ENCODE measurements at regions not wholly inside any gene's neighbourhood (a gene's known extent, or its start where the extent isn't known, plus 50 kb on each side); places are given as distances from the start of the nearest gene placed in this dataset.

DNA sequence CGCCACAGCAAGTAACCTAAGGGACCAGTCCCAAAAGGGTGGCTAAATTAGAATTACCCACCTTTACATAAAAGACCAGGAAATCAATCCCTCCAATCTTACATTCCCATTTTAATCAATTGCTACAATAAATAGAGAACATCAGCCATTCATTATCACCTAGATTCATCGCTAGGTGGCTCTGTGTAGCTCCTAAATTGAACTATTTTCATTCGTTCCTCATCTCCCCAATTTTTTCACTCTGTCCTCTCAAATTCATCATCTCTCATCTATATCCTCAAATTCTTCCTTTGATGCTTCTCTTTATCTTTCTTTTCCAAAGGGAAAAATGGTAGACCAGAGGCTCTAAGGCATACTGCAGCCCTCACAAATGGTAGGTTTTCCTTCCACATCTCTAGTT lies 108.2 kb upstream of the TNC start:
- DNase-seq (ENCODE audit: low spot score), result no peak
- in situ Hi-C loops (cut with MboI; ENCODE audit: low pct_unique_long_range_greater_than_20kb, low sequenced_read_pairs, unreplicated experiment), result no loop called here
- TF ChIP-seq, protein P1, sequence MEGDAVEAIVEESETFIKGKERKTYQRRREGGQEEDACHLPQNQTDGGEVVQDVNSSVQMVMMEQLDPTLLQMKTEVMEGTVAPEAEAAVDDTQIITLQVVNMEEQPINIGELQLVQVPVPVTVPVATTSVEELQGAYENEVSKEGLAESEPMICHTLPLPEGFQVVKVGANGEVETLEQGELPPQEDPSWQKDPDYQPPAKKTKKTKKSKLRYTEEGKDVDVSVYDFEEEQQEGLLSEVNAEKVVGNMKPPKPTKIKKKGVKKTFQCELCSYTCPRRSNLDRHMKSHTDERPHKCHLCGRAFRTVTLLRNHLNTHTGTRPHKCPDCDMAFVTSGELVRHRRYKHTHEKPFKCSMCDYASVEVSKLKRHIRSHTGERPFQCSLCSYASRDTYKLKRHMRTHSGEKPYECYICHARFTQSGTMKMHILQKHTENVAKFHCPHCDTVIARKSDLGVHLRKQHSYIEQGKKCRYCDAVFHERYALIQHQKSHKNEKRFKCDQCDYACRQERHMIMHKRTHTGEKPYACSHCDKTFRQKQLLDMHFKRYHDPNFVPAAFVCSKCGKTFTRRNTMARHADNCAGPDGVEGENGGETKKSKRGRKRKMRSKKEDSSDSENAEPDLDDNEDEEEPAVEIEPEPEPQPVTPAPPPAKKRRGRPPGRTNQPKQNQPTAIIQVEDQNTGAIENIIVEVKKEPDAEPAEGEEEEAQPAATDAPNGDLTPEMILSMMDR (IDR thresholded peaks at IDR 0.05; ENCODE audit: extremely low read depth, insufficient read depth, missing control alignments), result no peak

DNA sequence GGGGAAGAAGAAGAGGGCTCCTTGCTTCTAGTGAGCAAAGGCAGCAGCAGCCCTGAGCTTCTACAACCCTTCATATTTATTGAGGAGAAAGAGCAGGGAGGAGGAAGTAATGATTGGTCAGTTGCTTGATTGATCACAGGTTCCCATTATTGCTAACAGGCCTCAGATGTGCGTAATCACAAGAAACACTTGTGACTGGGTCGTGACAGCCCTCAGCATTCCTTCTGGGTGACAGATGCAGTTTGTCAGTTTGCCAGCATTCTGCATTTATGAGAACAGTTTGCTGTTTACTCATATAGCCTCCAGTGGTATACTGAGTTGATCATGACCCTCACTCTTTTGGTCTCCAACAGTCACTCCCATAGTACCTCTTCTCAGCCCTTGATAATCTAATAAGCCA lies 111.5 kb upstream of the TNC start:
- no peak for DNase-seq (ENCODE audit: low spot score)
- TF ChIP-seq, protein P1 (IDR thresholded peaks at IDR 0.05; ENCODE audit: extremely low read depth, insufficient read depth, missing control alignments), result no peak
- in situ Hi-C loops (cut with MboI; ENCODE audit: low pct_unique_long_range_greater_than_20kb, low sequenced_read_pairs, unreplicated experiment), result no loop called here

DNA sequence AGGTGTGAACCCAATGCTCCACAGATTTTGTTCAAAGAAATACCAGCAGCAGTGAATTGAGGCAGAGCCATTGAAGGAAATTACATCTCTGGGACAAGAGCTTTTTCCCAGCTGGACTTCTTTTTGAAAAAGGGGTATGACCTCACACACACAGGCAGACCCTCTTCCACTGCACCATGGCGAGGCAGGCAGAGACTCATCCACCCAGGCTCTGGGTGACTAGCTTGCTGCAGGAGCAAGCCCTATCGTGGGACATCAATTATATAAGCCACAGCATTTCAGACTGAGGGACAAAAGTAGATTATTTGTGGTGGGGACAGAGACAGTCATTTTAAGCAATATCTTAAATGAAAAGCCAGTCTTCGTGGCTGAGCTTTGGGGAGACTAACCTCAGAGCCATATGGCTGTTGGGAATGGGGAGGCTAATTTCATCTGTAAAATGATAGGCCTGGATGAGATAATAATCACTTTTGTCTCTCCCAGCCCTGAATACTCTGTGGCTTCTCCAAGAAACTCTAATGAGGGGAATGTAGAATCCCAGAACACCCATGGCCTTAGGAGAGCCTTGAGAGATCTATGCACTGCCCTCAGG lies 113.1 kb upstream of the TNC start:
- no peak for DNase-seq (ENCODE audit: low spot score)
- in situ Hi-C loops (cut with MboI; ENCODE audit: low pct_unique_long_range_greater_than_20kb, low sequenced_read_pairs, unreplicated experiment), result no loop called here
- TF ChIP-seq, protein P1 (IDR thresholded peaks at IDR 0.05; ENCODE audit: extremely low read depth, insufficient read depth, missing control alignments), result no peak

DNA sequence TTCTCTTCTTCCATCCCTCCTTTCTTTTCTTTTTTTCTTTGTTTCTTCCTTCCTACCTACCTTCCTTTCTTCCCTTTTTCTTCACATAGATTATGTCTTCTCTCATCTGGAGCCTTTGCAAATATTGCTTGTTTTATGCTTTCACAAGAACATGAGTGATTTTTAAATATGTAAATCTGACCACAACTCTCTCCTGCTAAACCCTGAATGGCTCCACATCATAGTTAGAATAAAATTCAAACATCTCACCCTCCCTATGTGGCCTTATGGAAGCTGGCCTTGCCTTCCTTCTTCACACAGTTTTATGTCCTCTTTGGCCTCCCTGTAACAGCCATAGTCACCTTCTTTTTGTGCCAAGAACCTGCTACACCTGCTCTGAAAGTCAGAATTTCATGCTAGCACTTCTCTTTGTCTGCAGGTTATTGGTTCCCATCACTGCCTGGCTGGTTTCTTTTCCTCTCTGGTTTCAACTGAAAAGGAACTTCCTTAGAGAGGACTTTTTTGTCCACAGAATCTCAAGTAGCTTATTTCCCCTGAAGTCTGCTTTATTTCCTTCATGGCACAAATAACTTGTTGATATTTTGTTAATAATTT lies 114.3 kb upstream of the TNC start:
- in situ Hi-C loops (cut with MboI; ENCODE audit: low pct_unique_long_range_greater_than_20kb, low sequenced_read_pairs, unreplicated experiment), result no loop called here
- no peak for DNase-seq (ENCODE audit: low spot score)
- TF ChIP-seq, protein P1 (IDR thresholded peaks at IDR 0.05; ENCODE audit: extremely low read depth, insufficient read depth, missing control alignments), result no peak

DNA sequence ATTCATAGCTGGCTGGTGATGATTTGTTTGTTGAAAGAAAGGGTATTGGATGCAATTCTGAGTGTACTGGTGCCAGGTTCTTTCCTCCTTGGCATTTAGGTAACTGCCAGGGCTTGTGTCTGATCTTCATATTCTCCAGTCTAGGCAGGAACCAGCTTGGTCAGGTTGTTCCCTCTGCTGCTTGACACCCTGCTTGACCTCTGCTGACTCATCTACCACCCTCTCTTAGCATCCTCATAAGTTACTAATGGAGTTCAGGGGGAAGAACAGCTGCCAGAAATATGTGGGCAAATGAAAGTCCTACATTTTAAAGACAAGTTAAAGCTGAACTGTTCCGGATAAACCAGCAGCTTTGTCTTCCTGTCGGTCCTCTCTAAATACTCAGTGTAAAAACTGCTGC lies 116.1 kb upstream of the TNC start:
- in situ Hi-C loops (cut with MboI; ENCODE audit: low pct_unique_long_range_greater_than_20kb, low sequenced_read_pairs, unreplicated experiment), result no loop called here
- TF ChIP-seq, protein P1 (IDR thresholded peaks at IDR 0.05; ENCODE audit: extremely low read depth, insufficient read depth, missing control alignments), result no peak
- no peak for DNase-seq (ENCODE audit: low spot score)

DNA sequence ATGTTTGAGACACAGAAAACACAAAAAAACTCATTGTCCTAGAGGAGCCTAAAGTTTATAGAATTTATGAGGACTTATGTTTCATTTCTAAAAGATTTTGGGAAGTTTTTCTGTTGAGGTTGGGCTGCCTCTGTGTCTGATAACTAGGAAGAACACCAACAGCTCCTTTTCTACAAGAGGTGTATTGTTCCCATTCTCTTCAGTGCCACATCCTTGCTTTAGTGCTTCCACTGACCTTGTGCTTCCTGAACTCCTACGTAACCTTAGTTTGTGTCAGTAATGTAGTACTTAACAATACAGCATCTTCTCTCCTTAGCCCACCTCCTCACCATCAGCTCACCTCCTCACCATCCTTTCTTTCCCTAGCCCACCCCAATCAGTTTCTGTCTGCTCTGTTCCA lies 117.3 kb upstream of the TNC start:
- no peak for DNase-seq (ENCODE audit: low spot score)
- in situ Hi-C loops (cut with MboI; ENCODE audit: low pct_unique_long_range_greater_than_20kb, low sequenced_read_pairs, unreplicated experiment), result no loop called here
- TF ChIP-seq, protein P1 (IDR thresholded peaks at IDR 0.05; ENCODE audit: extremely low read depth, insufficient read depth, missing control alignments), result no peak
